HG03442 (cell line): ENCODE measurements at regions not wholly inside any gene's neighbourhood (a gene's known extent, or its start where the extent isn't known, plus 50 kb on each side); places are given as distances from the start of the nearest gene placed in this dataset.
"Not testable (repeated sequence)": the region's sequence is repeated elsewhere in the genome, so short reads cannot be mapped to it uniquely, and the experiment has no call there.

Experiments
- ATAC-seq: cut with Tn5 transposase; IDR thresholded peaks from one replicate; pipeline ENCODE4 v1.9.1; 2021; ENCODE audit warnings: mild to moderate bottlenecking, moderate library complexity; ENCODE audit not compliant: unreplicated experiment

- ATAC-seq: no peak
These were observed 359.5 kb downstream of the TMEM167A start for GRCh38 chr5:82717738-82718137.

GRCh38 chr5:82714732-82715131, 362.5 kb downstream of the TMEM167A start:
- not testable (repeated sequence) for ATAC-seq

GRCh38 chr5:82713811-82714210, 363.4 kb downstream of the TMEM167A start:
- ATAC-seq: no peak

- no peak for ATAC-seq
These were observed 369.5 kb downstream of the TMEM167A start for GRCh38 chr5:82707741-82708140.

GRCh38 chr5:82704381-82704780, 372.8 kb downstream of the TMEM167A start:
- ATAC-seq: no peak

- ATAC-seq: no peak
These were observed 375.1 kb downstream of the TMEM167A start for GRCh38 chr5:82702046-82702445.

- ATAC-seq: no peak
These were observed 377.5 kb downstream of the TMEM167A start for GRCh38 chr5:82699737-82700136.

GRCh38 chr5:82698026-82698425, 379.2 kb downstream of the TMEM167A start:
- no peak for ATAC-seq

- no peak for ATAC-seq
These were observed 382.4 kb downstream of the TMEM167A start for GRCh38 chr5:82694711-82695285.

- no peak for ATAC-seq
These were observed 384.4 kb downstream of the TMEM167A start for GRCh38 chr5:82692826-82693225.

- no peak for ATAC-seq
These were observed 392.5 kb downstream of the TMEM167A start for GRCh38 chr5:82684659-82685058.

- no peak for ATAC-seq
These were observed 393.0 kb downstream of the TMEM167A start for GRCh38 chr5:82684165-82684564.

- ATAC-seq: no peak
These were observed 397.5 kb downstream of the TMEM167A start for GRCh38 chr5:82679660-82680059.

- ATAC-seq: peak; percentile 83
These were observed 398.5 kb upstream of the RPS23 start for GRCh38 chr5:82676661-82677060.

- ATAC-seq: no peak
These were observed 396.5 kb upstream of the RPS23 start for GRCh38 chr5:82674671-82675070.

- no peak for ATAC-seq
These were observed 395.1 kb upstream of the RPS23 start for GRCh38 chr5:82673057-82673809.

- ATAC-seq: no peak
These were observed 392.5 kb upstream of the RPS23 start for GRCh38 chr5:82670692-82671091.

- no peak for ATAC-seq
These were observed 391.6 kb upstream of the RPS23 start for GRCh38 chr5:82669720-82670119.

GRCh38 chr5:82666312-82666711, 388.2 kb upstream of the RPS23 start:
- no peak for ATAC-seq

- ATAC-seq: no peak
These were observed 386.6 kb upstream of the RPS23 start for GRCh38 chr5:82664732-82665131.

GRCh38 chr5:82663225-82663624, 385.1 kb upstream of the RPS23 start:
- no peak for ATAC-seq

- ATAC-seq: no peak
These were observed 384.2 kb upstream of the RPS23 start for GRCh38 chr5:82662340-82662739.

GRCh38 chr5:82661933-82662332, 383.8 kb upstream of the RPS23 start:
- ATAC-seq: no peak
